ENCODE measurements at regions not wholly inside any gene's neighbourhood (a gene's known extent, or its start where the extent isn't known, plus 50 kb on each side); places are given as distances from the start of the nearest gene placed in this dataset.
A peak's percentile ranks its signal among the peaks of the same experiment; 100 is the strongest.

- H3K4me1 ChIP-seq (ENCODE audit: insufficient read depth, low read length), result no peaks in the 10 kb centered on the region
- no peaks in the 10 kb centered on the region for H3K4me1 Mint-ChIP-seq
- no peak overlapping the region for H2AK5ac ChIP-seq (ENCODE audit: insufficient read length, low read length)
- no peak overlapping the region for H2BK5ac ChIP-seq (ENCODE audit: insufficient read length, low read length)
- no peak overlapping the region for H2BK12ac ChIP-seq (ENCODE audit: insufficient read length, low read depth, low read length)
- H3K79me2 ChIP-seq (ENCODE audit: insufficient read depth, low read length), result no peaks in the 10 kb centered on the region
- no CpG with 5 or more reads among the region's 5 CpGs for WGBS (ENCODE audit: extremely low coverage, insufficient read length, low lambda C conversion rate)
- H2BK15ac ChIP-seq (ENCODE audit: low read depth, low read length), result no peak overlapping the region
- H4K91ac ChIP-seq (ENCODE audit: insufficient read length, low read depth, low read length), result no peak overlapping the region
- no peak overlapping the region for H3K56ac ChIP-seq (ENCODE audit: insufficient read length, low read depth, low read length)
- H2BK20ac ChIP-seq (ENCODE audit: low read depth, low read length, poor library complexity, severe bottlenecking), result no peak overlapping the region
- no peak overlapping the region for H4K5ac ChIP-seq (ENCODE audit: insufficient read length, low read depth, low read length)
- H3K27me3 ChIP-seq (ENCODE audit: insufficient read depth, low read length), result no peaks in the 10 kb centered on the region
- no peak overlapping the region for H2AFZ ChIP-seq (ENCODE audit: low read length)
- no peaks in the 10 kb centered on the region for H3K23me2 ChIP-seq (ENCODE audit: insufficient read length, low read depth, low read length, poor library complexity, severe bottlenecking)
- H3K27ac Mint-ChIP-seq, result 0 out of 7 replicates have a peak overlapping the region, but pooled peaks of 1 of the 3 experiments have one; percentile 19
- no peaks in the 10 kb centered on the region for H4K20me1 ChIP-seq (ENCODE audit: control insufficient read depth, insufficient read depth, insufficient read length)
- no peak overlapping the region for H3K4me2 ChIP-seq (ENCODE audit: insufficient read depth, insufficient read length, low read length)
- no peak overlapping the region for H3K9ac ChIP-seq (ENCODE audit: extremely low read depth, insufficient read length, low read length)
- H3K27me3 Mint-ChIP-seq (ENCODE audit: low read depth), result no peaks in the 10 kb centered on the region
- H3T11ph ChIP-seq (ENCODE audit: low read length), result no peak overlapping the region
- H3K23ac ChIP-seq (ENCODE audit: insufficient read length, low read depth, low read length), result no peak overlapping the region
- DNase-seq, result no peak
- H3K9me3 ChIP-seq (ENCODE audit: control insufficient read depth, low read depth, low read length), result no peaks in the 10 kb centered on the region
- no peak overlapping the region for H3K4ac ChIP-seq (ENCODE audit: low read depth, low read length)
- TF ChIP-seq CTCF (conservative IDR thresholded peaks at IDR 0.05), result no peak
- H3K4me3 Mint-ChIP-seq, result no peak overlapping the region
- H3K79me1 ChIP-seq (ENCODE audit: insufficient read depth, low read depth, low read length, poor library complexity, severe bottlenecking), result no peaks in the 10 kb centered on the region
- no peaks in the 10 kb centered on the region for H3K9me3 Mint-ChIP-seq
- H3K36me3 Mint-ChIP-seq (ENCODE audit: insufficient read depth in 1 of 3, low read depth in 3 of 3), result no peaks in the 10 kb centered on the region
- no peak overlapping the region for H3K18ac ChIP-seq (ENCODE audit: insufficient read length, low read depth, low read length)
- H2BK120ac ChIP-seq (ENCODE audit: low read depth, low read length, poor library complexity, severe bottlenecking), result no peak overlapping the region
- H3K14ac ChIP-seq (ENCODE audit: insufficient read depth, low read length), result no peak overlapping the region
- no peak overlapping the region for H4K8ac ChIP-seq (replicated peaks; ENCODE audit: insufficient read length, low read depth, low read length)
- no peak overlapping the region for H3K27ac ChIP-seq (ENCODE audit: insufficient read length, low read depth, low read length)
These were observed 856.7 kb downstream of the PCDH17 start for GRCh38 chr13:58488251-58488650.
